ENCODE measurements at regions not wholly inside any gene's neighbourhood (a gene's known extent, or its start where the extent isn't known, plus 50 kb on each side); places are given as distances from the start of the nearest gene placed in this dataset.

GRCh38 chr2:239781454-239781853, 243.7 kb downstream of the NDUFA10 start:
- H3K27ac ChIP-seq = no peak overlapping the region
- no peak for TF ChIP-seq CTCF (IDR thresholded peaks at IDR 0.05)
- TF ChIP-seq ZFX (IDR thresholded peaks at IDR 0.05; ENCODE audit: borderline replicate concordance) = no peak

GRCh38 chr2:239780236-239780994, 244.7 kb downstream of the NDUFA10 start:
- TF ChIP-seq ZFX (IDR thresholded peaks at IDR 0.05; ENCODE audit: borderline replicate concordance) = no peak
- H3K27ac ChIP-seq = no peak overlapping the region

- TF ChIP-seq CTCF (IDR thresholded peaks at IDR 0.05) (no peak), ZFX (IDR thresholded peaks at IDR 0.05; ENCODE audit: borderline replicate concordance) (no peak)
- no peak overlapping the region for H3K27ac ChIP-seq
These were observed 245.6 kb downstream of the NDUFA10 start for GRCh38 chr2:239779584-239779983.

- no peak overlapping the region for H3K27ac ChIP-seq
- no peak for TF ChIP-seq ZFX (IDR thresholded peaks at IDR 0.05; ENCODE audit: borderline replicate concordance)
- TF ChIP-seq CTCF (IDR thresholded peaks at IDR 0.05) = no peak
These were observed 246.1 kb downstream of the NDUFA10 start for GRCh38 chr2:239778861-239779558.

- H3K27ac ChIP-seq = no peak overlapping the region
- TF ChIP-seq CTCF (IDR thresholded peaks at IDR 0.05) = no peak
- no peak for TF ChIP-seq ZFX (IDR thresholded peaks at IDR 0.05; ENCODE audit: borderline replicate concordance)
These were observed 246.9 kb downstream of the NDUFA10 start for GRCh38 chr2:239778042-239778851.

GRCh38 chr2:239777219-239777618, 247.9 kb downstream of the NDUFA10 start:
- no peak overlapping the region for H3K27ac ChIP-seq
- TF ChIP-seq ZFX (IDR thresholded peaks at IDR 0.05; ENCODE audit: borderline replicate concordance) (no peak), CTCF (IDR thresholded peaks at IDR 0.05) (no peak)

- no peak for TF ChIP-seq ZFX (IDR thresholded peaks at IDR 0.05; ENCODE audit: borderline replicate concordance)
- no peak for TF ChIP-seq CTCF (IDR thresholded peaks at IDR 0.05)
- H3K27ac ChIP-seq = no peak overlapping the region
These were observed 248.6 kb downstream of the NDUFA10 start for GRCh38 chr2:239776436-239777005.

Data from 22Rv1 (cell line).